ENCODE measurements at regions not wholly inside any gene's neighbourhood (a gene's known extent, or its start where the extent isn't known, plus 50 kb on each side); places are given as distances from the start of the nearest gene placed in this dataset.

- TF ChIP-seq, protein P1, sequence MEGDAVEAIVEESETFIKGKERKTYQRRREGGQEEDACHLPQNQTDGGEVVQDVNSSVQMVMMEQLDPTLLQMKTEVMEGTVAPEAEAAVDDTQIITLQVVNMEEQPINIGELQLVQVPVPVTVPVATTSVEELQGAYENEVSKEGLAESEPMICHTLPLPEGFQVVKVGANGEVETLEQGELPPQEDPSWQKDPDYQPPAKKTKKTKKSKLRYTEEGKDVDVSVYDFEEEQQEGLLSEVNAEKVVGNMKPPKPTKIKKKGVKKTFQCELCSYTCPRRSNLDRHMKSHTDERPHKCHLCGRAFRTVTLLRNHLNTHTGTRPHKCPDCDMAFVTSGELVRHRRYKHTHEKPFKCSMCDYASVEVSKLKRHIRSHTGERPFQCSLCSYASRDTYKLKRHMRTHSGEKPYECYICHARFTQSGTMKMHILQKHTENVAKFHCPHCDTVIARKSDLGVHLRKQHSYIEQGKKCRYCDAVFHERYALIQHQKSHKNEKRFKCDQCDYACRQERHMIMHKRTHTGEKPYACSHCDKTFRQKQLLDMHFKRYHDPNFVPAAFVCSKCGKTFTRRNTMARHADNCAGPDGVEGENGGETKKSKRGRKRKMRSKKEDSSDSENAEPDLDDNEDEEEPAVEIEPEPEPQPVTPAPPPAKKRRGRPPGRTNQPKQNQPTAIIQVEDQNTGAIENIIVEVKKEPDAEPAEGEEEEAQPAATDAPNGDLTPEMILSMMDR (IDR thresholded peaks at IDR 0.05): no peak
- no peak for TF ChIP-seq POLR2A (IDR thresholded peaks at IDR 0.05)
These were observed 435.6 kb upstream of the SMIM31 start for GRCh38 chr4:164318350-164318749.

Measured in body of pancreas (tissue), 4 donors.